Nephron progenitor cell (in vitro differentiated cells): ENCODE measurements at regions not wholly inside any gene's neighbourhood (a gene's known extent, or its start where the extent isn't known, plus 50 kb on each side); places are given as distances from the start of the nearest gene placed in this dataset.

Source experiments
- DNase-seq: peaks from one replicate; pipeline ENCODE4 v3.0.0; 2021
- H3K27ac Mint-ChIP-seq: 2 replicates; pipeline ENCODE4 v1.8.0; 2021; ENCODE audit warnings: mild to moderate bottlenecking, moderate library complexity, mixed read lengths
- H3K27me3 Mint-ChIP-seq: 2 replicates; pipeline ENCODE4 v1.8.0; 2021; ENCODE audit warnings: mild to moderate bottlenecking, low read depth, mixed read lengths; ENCODE audit not compliant: poor library complexity
- H3K36me3 Mint-ChIP-seq: 2 replicates; pipeline ENCODE4 v1.8.0; 2021; ENCODE audit warnings: low read depth, mixed read lengths
- H3K4me1 Mint-ChIP-seq: 2 replicates; pipeline ENCODE4 v1.8.0; 2021; ENCODE audit warnings: mixed read lengths
- H3K4me3 Mint-ChIP-seq: 2 replicates; pipeline ENCODE4 v1.8.0; 2021; ENCODE audit warnings: mild to moderate bottlenecking, moderate library complexity, mixed read lengths
- H3K9me3 Mint-ChIP-seq: 2 replicates; pipeline ENCODE4 v1.8.0; 2021; ENCODE audit warnings: mild to moderate bottlenecking, moderate library complexity, mixed read lengths
- CTCF ChIP-seq: fragments of 200-600 bp; sonication (generic); IDR thresholded peaks from 2 replicates; pipeline ENCODE4 v1.5.0; 2021; ENCODE audit warnings: antibody characterized with exemption

DNA sequence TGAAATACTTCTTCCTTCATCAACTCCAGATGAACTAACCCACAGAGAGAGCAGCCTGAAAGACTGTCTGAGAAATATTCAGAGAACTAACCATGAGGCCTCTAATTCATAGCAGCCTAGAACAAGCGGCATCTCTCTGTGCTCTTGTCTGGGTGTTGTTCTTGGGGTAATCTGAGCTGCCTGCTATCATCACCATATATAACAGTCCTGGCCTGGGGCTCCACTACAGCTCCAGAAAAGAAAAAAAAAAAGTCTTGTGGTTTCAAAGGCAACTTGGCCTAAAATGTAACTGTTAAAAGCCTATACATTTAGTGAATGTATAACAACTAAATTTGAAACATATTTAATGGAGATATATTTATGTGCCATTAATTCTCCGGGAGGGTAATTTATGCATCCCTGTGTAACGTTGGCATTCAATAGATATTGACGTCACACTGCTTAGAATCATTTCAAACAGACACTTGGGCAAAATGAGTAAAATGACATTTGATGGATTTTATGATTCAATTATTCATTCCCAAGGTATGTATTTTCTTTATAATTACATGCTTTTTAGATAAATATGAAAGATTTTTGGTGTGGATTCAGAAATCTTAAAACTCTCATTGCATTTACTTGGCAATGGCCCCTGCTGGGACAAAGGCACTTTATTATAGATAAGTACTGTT is 294.3 kb downstream of the HRH4 start:
- no peak for DNase-seq
- Mint-ChIP-seq H3K36me3 (no peaks in the 10 kb centered on the region), H3K9me3 (peaks cover 1% of the 10 kb centered on the region), H3K4me1 (peaks cover 18% of the 10 kb centered on the region), H3K27ac (no peak overlapping the region), H3K27me3 (peaks cover 3% of the 10 kb centered on the region), H3K4me3 (no peak overlapping the region)
- TF ChIP-seq CTCF = no peak

GRCh38 chr18:24756385-24756784 is 295.9 kb downstream of the HRH4 start:
- Mint-ChIP-seq H3K27ac (no peak overlapping the region), H3K4me1 (peaks cover 18% of the 10 kb centered on the region), H3K27me3 (peaks cover 3% of the 10 kb centered on the region), H3K4me3 (no peak overlapping the region), H3K36me3 (peaks cover 6% of the 10 kb centered on the region), H3K9me3 (peaks cover 13% of the 10 kb centered on the region)
- no peak for TF ChIP-seq CTCF
- DNase-seq = no peak

DNA sequence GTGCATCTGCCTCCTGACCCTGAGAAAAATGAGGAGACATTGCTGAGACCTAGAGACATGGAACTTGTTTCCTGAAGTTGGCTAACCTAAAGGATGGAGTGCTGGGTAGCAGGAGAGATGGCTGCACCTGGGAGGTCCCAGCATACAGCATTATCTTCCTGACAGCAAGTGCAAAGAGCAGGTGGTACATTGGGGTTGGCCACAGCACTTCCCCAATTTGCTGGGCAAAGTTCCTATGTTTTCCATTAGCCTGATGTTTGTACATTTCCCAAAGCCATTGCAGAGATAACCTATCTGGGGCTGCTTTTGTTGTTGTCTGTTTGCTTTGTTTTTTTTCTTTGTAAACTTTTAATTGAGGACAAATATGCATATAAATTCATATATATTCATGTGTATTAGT is 296.7 kb downstream of the HRH4 start:
- peaks cover 20% of the 10 kb centered on the region for H3K9me3 Mint-ChIP-seq
- H3K4me3 Mint-ChIP-seq = no peak overlapping the region
- DNase-seq = no peak
- TF ChIP-seq CTCF = no peak
- peaks cover 3% of the 10 kb centered on the region for H3K27me3 Mint-ChIP-seq
- H3K27ac Mint-ChIP-seq = no peak overlapping the region
- H3K36me3 Mint-ChIP-seq = peaks cover 14% of the 10 kb centered on the region
- peaks cover 18% of the 10 kb centered on the region for H3K4me1 Mint-ChIP-seq

DNA sequence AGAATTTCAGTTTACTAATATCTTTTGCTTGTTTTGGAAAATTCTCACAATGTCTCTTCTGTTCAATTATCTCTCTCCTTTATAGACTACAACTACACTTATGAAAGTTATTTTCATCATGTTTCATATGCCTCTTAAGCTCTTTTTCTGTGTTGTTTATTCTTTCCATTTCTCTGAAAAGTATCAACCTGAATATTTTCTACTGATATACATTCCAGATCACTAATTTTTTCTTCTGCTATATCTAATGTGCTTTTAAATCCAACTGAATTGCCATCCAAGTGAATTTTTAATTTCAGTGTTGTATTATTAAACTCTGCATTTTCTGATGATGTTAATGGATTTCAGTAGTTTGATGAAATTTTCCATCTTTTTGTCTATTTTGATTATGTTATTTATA is 301.3 kb downstream of the HRH4 start:
- Mint-ChIP-seq H3K36me3 (peaks cover 20% of the 10 kb centered on the region), H3K9me3 (peaks cover 36% of the 10 kb centered on the region), H3K27me3 (peaks cover 4% of the 10 kb centered on the region), H3K27ac (no peak overlapping the region), H3K4me3 (no peak overlapping the region), H3K4me1 (peaks cover 21% of the 10 kb centered on the region)
- DNase-seq = no peak
- TF ChIP-seq CTCF = no peak

- Mint-ChIP-seq H3K9me3 (peaks cover 43% of the 10 kb centered on the region), H3K27me3 (peaks cover 7% of the 10 kb centered on the region), H3K27ac (no peak overlapping the region), H3K36me3 (peaks cover 20% of the 10 kb centered on the region), H3K4me3 (no peak overlapping the region), H3K4me1 (peaks cover 21% of the 10 kb centered on the region)
- DNase-seq = no peak
- TF ChIP-seq CTCF = no peak
Observed at GRCh38 chr18:24762511-24762910, 302.1 kb downstream of the HRH4 start.
